HG03520 (cell line): ENCODE measurements at regions not wholly inside any gene's neighbourhood (a gene's known extent, or its start where the extent isn't known, plus 50 kb on each side); places are given as distances from the start of the nearest gene placed in this dataset.
"Not testable (repeated sequence)": the region's sequence is repeated elsewhere in the genome, so short reads cannot be mapped to it uniquely, and the experiment has no call there.

Source experiments
- ATAC-seq: cut with Tn5 transposase; IDR thresholded peaks from one replicate; pipeline ENCODE4 v1.9.1; 2021; ENCODE audit warnings: mild to moderate bottlenecking, moderate library complexity; ENCODE audit not compliant: unreplicated experiment

GRCh38 chr5:159678657-159679392 is 237.5 kb upstream of the ADRA1B start:
- no peak for ATAC-seq

- no peak for ATAC-seq
Observed at GRCh38 chr5:159680095-159680494, 236.2 kb upstream of the ADRA1B start.

DNA sequence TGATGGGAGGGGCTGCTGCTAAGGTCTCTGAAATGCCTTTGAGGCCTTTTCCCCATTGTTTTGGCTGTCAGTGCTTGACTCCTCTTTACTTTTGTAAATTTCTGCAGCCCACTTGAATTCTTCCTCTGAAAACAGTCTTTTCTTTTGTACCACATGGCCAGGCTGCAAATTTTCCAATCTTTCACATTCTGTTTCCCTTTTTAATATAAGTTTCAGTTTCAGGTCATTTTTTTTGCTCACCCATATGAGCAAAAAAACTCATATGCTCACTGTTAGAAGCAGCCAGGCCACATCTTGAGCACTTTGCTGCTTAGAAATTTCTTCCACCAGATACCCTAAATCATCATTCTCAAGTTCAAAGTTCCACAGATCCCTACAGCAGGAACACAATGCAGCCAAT is 234.6 kb upstream of the ADRA1B start:
- ATAC-seq: no peak

DNA sequence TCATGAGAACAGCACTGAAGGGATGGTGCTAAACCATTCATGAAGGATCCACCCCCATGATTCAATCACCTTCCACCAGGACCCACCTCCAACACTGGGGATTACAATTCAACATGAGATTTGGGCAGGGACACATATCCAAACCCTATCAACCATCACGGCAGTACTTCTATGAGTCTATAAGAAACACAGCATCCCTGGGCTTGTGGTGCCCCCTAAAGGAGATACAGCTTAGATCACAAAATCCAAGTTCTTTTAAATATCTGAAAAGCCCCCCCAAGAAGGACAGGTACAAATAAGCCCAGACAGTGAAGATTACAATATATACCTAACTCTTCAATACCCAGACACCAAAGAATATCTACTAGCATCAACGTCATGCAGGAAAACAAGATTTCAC is 233.7 kb upstream of the ADRA1B start:
- no peak for ATAC-seq

DNA sequence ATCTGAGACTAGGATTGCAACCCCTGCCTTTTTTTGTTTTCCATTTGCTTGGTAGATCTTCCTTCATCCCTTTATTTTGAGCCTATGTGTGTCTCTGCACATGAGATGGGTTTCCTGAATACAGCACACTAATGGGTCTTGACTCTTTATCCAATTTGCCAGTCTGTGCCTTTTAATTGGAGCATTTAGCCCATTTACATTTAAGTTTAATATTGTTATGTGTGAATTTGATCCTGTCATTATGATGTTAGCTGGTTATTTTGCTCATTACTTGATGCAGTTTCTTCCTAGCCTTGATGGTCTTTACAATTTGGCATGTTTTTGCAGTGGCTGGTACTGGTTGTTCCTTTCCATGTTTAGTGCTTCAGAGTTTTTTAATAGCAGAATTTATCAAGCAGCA is 228.4 kb upstream of the ADRA1B start:
- ATAC-seq: not testable (repeated sequence)

DNA sequence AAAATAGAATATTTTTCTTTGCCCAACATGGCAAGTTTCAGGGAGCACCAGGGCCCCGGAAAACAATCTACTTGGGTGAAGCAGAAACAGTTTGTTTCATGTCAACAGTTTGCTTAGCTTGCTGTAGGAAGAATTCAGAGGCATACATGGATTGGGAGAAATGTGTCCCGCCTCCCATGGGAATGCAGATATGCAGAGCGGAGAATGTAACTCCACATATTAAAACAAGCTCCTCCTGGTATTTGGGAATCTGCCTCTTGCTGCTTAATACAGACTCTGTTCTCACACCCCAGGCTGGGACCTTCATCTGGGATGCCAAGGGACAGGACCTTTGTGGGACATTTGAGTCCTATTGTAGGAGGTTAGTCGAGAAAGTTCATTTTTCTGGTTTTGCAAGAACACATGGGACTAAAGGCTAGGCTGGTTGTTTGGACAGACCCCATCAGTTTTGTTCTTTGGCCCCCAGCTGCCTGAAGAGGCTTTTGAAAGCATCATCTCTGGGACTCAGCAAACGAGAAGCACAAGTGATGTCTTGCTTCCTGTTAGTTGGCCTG is 220.5 kb upstream of the ADRA1B start:
- ATAC-seq: no peak

DNA sequence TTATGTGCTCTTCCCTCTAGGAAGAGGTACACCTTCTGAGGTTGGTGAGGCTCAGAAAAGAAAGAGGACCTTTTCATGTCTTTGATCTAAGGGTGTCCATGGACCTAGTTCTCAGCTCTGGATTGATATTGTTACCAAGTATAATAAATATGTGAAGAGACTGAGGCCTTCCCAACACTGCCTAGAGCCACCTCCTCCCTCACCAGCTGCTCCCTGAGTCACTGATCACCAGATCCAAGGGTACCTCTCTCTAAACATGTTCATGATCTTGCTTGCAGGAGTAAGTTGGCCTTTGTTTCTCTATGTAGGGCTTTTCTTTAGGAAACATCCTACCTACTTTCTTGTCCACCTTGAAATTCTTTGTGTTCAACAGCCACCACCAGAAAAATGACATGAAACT is 218.8 kb upstream of the ADRA1B start:
- no peak for ATAC-seq

DNA sequence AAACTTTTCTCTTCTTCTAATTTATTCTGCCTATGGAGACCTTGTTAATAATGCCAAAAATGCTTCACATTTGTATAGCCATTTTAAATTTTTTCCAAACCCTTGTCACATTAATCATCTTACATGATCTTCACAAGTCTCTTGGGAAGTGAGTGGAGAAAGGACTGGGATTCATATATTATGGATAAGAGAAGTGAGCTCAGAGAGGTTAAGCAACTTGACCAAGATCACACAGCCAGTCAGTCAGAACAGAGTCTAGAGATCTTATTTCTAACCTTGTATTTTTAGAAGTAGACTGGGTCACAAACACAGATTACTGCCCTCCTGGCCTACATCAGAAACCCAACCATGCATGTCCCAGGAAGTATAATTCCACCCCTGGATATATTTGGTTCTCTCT is 218.0 kb upstream of the ADRA1B start:
- ATAC-seq: no peak

- ATAC-seq: no peak
Observed at GRCh38 chr5:159700016-159700415, 216.3 kb upstream of the ADRA1B start.

DNA sequence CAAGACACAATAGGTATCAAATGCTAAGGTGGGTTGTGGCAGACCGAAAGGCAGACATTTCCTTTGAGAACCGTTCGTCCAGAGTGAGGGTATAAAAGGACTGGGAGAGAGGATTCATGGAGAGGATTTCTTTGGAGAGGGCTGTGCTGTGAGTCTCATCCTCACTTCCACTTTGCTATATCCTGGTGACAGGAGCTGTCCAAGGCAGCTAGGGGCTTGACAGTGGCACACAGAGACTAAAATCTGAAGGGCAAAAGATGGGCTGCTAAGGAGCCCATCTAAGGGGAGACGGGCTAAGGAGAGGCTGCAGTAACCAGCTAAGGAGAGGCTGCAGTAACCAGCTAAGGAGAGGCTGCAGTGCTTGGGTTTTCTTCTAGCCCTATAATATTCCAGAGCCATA is 214.0 kb upstream of the ADRA1B start:
- ATAC-seq: no peak

DNA sequence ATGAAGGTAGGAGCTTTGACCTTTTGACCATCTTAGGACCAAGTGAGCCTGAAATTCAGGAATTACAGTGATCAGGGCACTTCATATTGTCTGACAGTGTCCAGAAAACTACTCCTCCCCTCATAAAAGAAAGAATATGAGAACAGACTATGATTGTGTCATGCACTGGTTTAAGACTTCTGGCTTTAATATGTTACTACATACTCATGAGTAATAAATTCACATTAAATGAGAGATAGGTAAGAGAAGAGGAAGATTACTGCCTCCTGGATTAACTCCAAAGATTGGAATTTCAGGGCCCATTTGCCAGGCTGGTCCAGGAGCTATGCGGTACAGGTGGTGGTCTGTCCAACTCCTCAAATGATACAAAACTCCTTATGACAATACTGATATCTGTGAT is 213.5 kb upstream of the ADRA1B start:
- no peak for ATAC-seq

DNA sequence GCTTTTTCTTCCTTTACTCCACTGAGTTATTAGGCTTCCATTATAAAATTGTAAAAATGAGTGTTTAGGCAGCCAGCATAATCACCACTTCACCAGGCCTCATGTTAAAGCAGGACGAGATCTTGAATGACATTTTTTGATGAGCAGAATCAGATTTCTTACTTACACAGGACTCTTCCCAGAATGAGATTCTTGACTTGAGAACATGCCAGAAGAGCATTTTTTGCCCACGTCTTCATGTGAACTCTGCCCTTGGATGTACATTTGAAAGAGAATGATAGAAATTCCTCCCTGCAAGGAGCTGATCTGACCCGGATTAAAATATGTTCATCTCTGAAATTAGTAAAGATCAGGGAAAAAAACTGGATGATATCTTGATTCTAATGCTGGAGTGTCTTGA is 212.1 kb upstream of the ADRA1B start:
- ATAC-seq: no peak

DNA sequence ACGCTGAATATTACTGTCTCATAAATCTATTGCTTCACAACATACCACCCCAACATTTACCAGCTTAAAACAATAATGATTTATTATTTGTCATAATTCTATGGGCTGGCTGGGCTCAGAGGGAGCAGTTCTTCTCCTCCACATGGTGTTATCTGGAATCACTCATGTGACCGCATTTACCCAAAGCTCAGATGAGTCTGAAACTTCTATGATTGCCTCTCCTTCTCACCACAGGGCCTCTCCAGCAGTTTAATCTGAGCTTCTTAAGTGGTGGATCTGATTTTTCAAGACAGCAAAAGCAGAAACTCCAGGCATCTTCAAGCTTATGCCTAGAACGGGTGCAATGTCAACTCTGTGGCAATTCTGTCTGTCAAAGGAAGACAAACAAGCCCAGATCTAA is 210.3 kb upstream of the ADRA1B start:
- ATAC-seq: no peak

DNA sequence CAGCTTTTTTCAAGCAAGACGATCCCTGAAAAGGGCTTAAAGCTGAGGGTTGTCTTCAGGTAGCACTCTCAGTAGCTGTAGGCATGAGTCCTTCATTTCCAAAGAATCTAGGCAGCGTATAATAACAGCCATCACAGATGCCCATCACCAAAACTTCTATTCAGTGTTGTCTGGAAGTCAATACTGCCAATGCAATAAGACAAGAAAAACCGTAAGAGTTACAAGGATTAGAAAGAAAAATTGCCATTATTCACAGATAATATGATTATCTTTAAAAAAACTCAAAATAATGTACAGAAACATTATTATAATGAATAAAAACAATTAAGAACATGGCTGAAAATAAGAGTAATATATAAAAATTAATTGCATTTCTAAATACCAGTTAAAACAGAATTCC is 208.2 kb upstream of the ADRA1B start:
- ATAC-seq: no peak

DNA sequence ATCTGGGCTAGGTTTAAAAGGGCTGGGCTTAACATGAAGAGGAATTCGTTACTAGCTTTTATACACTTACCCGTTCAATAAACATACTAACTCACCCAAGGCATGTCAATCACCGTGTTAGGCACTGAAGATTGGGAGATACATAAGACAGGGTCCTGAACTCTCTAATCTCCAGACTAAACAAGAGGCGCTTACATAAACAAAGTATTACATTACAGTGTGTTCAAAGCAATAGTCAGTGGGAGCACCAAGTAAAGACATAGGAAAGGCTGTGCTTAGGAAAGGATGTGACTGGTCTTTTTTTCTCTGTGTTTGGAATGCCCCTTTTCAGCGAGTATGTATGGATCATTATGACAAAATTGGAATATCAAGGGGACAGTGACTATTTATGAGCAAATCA is 203.6 kb upstream of the ADRA1B start:
- ATAC-seq: no peak

DNA sequence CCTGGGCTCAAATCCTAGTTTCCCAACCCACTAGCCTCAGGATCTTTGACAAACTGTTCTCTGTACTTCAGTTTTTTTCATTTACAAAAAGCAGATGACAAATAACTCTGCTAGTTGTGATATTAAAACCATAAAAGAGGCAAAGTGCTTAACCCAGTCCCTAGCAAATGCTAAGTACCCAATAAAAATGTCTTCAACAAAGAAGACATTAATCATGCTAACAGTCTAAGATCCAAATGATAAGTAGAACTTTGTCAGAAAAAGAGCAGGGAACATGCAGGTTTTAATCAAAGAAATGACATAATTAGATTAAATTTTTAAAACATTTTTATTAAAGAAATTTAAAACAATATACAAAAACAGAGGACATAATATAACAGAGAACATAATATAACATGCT is 203.0 kb upstream of the ADRA1B start:
- ATAC-seq: no peak

- ATAC-seq: no peak
Observed at GRCh38 chr5:159713773-159714172, 202.5 kb upstream of the ADRA1B start.

GRCh38 chr5:159725475-159725874 is 190.8 kb upstream of the ADRA1B start:
- ATAC-seq: no peak

- ATAC-seq: no peak
Observed at GRCh38 chr5:159727167-159727566, 189.1 kb upstream of the ADRA1B start.

DNA sequence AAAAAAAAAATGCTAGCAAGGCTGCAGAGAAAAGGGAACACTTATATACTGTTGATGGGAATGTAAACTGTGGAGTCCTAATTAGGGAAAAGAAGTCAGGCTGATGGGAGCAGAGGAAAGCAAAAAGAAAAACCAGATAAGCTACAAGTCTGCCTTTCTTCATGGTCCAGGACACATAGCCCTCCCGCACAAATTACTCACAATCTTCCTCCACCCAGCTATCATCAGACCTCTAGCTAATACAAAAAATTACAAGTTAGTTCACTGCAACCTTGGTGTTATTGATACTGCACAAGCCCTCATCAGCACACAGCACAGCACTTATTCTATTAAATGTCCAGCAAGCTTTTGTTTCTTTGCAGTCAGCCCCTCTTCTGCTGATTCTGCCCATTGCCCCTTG is 186.0 kb upstream of the ADRA1B start:
- ATAC-seq: no peak

DNA sequence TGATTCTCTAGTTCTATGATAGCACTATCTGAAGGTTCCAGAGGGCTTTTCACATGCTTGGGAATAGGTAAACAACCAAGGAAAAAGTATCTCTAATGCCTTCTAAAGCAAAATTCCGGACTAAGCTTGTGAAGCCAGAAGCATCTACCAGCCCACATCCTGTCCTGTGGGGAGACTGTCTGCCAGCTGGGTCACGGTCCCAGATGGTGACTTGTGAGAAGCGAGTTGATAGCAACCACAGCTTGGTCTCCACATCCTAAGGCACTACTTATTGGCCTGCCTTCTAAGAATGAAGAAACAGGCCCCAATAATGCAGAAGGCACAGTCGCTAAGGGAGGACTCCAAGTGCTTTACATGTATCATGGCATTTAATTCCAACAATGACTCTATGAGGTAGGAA is 184.1 kb upstream of the ADRA1B start:
- no peak for ATAC-seq

DNA sequence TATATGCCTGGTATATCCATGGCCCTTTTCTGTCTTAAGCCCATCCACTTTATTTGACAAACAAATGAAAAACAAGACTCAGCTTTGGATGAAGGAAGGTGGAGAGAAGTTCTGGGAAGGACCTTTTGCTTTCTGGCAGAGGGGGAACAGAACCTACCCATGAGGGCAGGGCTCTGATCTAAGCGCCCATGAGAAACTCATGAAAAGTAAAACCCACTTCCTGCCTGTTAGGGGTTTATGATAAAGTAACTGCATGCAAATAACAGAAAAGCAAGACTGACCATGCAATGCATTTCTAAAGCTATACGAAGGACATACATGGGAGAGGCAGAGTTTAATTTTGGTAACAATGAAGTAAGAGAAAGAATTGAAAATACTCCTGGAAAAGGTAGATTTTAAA is 181.9 kb upstream of the ADRA1B start:
- no peak for ATAC-seq

- no peak for ATAC-seq
Observed at GRCh38 chr5:159735036-159735435, 181.2 kb upstream of the ADRA1B start.
